ENCODE measurements at regions not wholly inside any gene's neighbourhood (a gene's known extent, or its start where the extent isn't known, plus 50 kb on each side); places are given as distances from the start of the nearest gene placed in this dataset.

GRCh38 chr9:88777498-88778312 is 213.6 kb upstream of the S1PR3 start:
- Histone ChIP-seq H3K14ac (ENCODE audit: insufficient read depth, low read length) (no peak overlapping the region), H4K91ac (ENCODE audit: insufficient read length, low read depth, low read length) (no peak overlapping the region), H2BK15ac (ENCODE audit: low read depth, low read length) (no peak overlapping the region), H3K27me3 (ENCODE audit: insufficient read depth, low read length) (no peaks in the 10 kb centered on the region), H3K27ac (ENCODE audit: insufficient read length, low read depth, low read length) (no peak overlapping the region), H3K9me3 (ENCODE audit: control insufficient read depth, low read depth, low read length) (no peaks in the 10 kb centered on the region), H2BK5ac (ENCODE audit: insufficient read length, low read length) (no peak overlapping the region), H3K4me1 (ENCODE audit: insufficient read depth, low read length) (no peaks in the 10 kb centered on the region; the same call in 1 of the 2 replicates), H3K18ac (ENCODE audit: insufficient read length, low read depth, low read length) (no peak overlapping the region), H2AK5ac (ENCODE audit: insufficient read length, low read length) (no peak overlapping the region), H3K9ac (ENCODE audit: extremely low read depth, insufficient read length, low read length) (no peak overlapping the region), H2BK120ac (ENCODE audit: low read depth, low read length, poor library complexity, severe bottlenecking) (no peak overlapping the region), H3K4me2 (ENCODE audit: insufficient read depth, insufficient read length, low read length) (no peak overlapping the region), H3T11ph (ENCODE audit: low read length) (no peak overlapping the region), H3K23ac (ENCODE audit: insufficient read length, low read depth, low read length) (no peak overlapping the region), H2BK12ac (ENCODE audit: insufficient read length, low read depth, low read length) (no peak overlapping the region), H2BK20ac (ENCODE audit: low read depth, low read length, poor library complexity, severe bottlenecking) (no peak overlapping the region), H3K56ac (ENCODE audit: insufficient read length, low read depth, low read length) (no peak overlapping the region), H3K79me1 (ENCODE audit: insufficient read depth, low read depth, low read length, poor library complexity, severe bottlenecking) (no peaks in the 10 kb centered on the region), H3K23me2 (ENCODE audit: insufficient read length, low read depth, low read length, poor library complexity, severe bottlenecking) (no peaks in the 10 kb centered on the region), H4K20me1 (ENCODE audit: control insufficient read depth, insufficient read depth, insufficient read length) (no peaks in the 10 kb centered on the region), H3K4ac (ENCODE audit: low read depth, low read length) (no peak overlapping the region), H4K8ac (replicated peaks; ENCODE audit: insufficient read length, low read depth, low read length) (no peak overlapping the region), H4K5ac (ENCODE audit: insufficient read length, low read depth, low read length) (no peak overlapping the region), H2AFZ (ENCODE audit: low read length) (no peak overlapping the region), H3K79me2 (ENCODE audit: insufficient read depth, low read length) (no peaks in the 10 kb centered on the region)
- Mint-ChIP-seq H3K4me3 (no peak overlapping the region), H3K4me1 (peaks cover 14 to 18% of the 10 kb centered on the region in 2 experiments), H3K36me3 (ENCODE audit: insufficient read depth in 1 of 3, low read depth in 3 of 3) (no peaks in the 10 kb centered on the region), H3K9me3 (no peaks in the 10 kb centered on the region), H3K27me3 (ENCODE audit: low read depth) (no peaks in the 10 kb centered on the region), H3K27ac (peak overlapping the region in 1 of 3 experiments; percentile 50; a peak in 4 of 7 replicates)
- TF ChIP-seq CTCF (conservative IDR thresholded peaks at IDR 0.05) = no peak
- WGBS (ENCODE audit: extremely low coverage, insufficient read length, low lambda C conversion rate) = no CpG with 5 or more reads among the region's 12 CpGs
- DNase-seq = no peak

Data from H9 (cell line).